GM13977 (cell line): ENCODE measurements at regions not wholly inside any gene's neighbourhood (a gene's known extent, or its start where the extent isn't known, plus 50 kb on each side); places are given as distances from the start of the nearest gene placed in this dataset.

ENCODE experiments used
- DNase-seq: peaks from one replicate; pipeline ENCODE4 v3.0.0; 2012; ENCODE audit warnings: low spot score
- in situ Hi-C: fragments of 300-500 bp; cut with MboI; formaldehyde crosslinking; loops from one replicate; pipeline ENCODE4 v1.12.0; 2022; ENCODE audit warnings: low sequenced_read_pairs, low pct_unique_long_range_greater_than_20kb, mixed read lengths, inconsistent platforms; ENCODE audit not compliant: unreplicated experiment
- TF ChIP-seq, protein P1 (sequence below): IDR thresholded peaks from 2 replicates; pipeline ENCODE4 v1.5.1; 2012; ENCODE audit warnings: mild to moderate bottlenecking, control low read depth; ENCODE audit not compliant: insufficient read depth; ENCODE audit errors: extremely low read depth, missing control alignments

- TF ChIP-seq, protein P1, sequence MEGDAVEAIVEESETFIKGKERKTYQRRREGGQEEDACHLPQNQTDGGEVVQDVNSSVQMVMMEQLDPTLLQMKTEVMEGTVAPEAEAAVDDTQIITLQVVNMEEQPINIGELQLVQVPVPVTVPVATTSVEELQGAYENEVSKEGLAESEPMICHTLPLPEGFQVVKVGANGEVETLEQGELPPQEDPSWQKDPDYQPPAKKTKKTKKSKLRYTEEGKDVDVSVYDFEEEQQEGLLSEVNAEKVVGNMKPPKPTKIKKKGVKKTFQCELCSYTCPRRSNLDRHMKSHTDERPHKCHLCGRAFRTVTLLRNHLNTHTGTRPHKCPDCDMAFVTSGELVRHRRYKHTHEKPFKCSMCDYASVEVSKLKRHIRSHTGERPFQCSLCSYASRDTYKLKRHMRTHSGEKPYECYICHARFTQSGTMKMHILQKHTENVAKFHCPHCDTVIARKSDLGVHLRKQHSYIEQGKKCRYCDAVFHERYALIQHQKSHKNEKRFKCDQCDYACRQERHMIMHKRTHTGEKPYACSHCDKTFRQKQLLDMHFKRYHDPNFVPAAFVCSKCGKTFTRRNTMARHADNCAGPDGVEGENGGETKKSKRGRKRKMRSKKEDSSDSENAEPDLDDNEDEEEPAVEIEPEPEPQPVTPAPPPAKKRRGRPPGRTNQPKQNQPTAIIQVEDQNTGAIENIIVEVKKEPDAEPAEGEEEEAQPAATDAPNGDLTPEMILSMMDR, result no peak
- no peak for DNase-seq
- in situ Hi-C loops, result no loop called here
Observed at GRCh38 chr18:73087282-73087977, 219.6 kb upstream of the NETO1 start.

DNA sequence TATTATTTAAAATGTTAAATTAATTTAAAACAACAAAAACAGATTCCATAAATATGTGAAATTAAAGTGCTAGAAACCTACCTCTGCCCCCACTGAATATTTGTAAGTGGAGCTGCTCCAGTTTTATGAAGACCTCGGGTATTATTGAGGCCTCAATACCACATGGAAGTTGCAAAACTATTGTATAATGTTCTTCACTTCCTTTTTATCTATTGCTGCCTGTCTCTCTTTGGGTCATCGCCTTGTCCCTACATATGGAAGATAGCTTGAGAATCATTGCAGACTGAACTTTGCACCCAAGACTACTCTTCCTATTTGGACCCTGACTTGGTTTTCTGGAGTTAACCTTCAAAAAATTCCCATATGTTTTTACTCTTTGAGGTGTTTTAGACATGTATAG lies 212.1 kb upstream of the NETO1 start:
- TF ChIP-seq, protein P1, result no peak
- DNase-seq, result no peak
- in situ Hi-C loops, result no loop called here

DNA sequence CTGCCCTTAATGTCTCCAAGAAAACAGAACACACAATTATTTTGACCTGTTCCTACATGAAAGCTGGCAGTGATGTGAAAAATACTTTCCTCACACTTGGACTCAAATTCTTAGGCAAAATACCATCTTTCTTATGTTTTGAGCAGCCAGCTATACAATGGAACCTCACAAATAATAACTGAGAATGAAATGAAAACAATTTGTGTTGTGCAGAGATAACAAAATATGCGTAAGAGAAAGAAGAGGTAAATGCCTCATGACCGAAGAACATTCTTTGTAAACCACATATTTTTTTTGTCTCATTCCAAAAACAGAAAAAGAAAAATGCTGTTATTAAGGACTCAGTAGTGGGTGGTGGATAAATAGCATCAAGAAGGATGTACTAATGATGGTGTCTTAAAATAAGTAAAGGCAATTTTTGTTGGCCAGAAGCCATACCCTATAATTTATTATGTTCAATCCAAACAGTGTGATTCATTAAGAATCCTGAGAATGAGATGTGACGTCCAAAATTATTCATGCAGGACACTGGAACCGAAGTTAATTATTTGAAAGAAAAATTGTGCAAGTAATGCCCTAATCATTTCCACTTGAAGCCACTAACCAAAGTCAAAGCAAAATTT lies 193.0 kb upstream of the NETO1 start:
- in situ Hi-C loops, result no loop called here
- TF ChIP-seq, protein P1, result no peak
- DNase-seq, result no peak

DNA sequence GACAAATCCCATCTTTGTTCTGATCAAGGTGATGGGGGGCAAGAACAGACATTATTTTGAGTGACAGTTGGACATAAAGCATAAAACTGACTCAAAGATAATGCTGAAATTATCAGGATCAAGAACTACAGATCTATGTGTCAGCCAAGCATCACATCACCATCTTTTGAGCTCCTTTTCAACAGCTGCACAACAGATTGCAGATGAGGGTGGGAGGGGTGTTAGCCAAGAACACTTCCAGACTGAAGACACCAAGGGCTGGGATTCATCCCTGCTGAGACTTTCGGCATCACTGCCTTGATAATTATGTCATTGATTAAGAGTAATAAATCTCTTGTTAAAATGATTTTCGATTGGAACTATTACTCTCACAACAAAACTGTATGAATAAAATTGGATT lies 191.5 kb upstream of the NETO1 start:
- in situ Hi-C loops, result no loop called here
- TF ChIP-seq, protein P1, result no peak
- DNase-seq, result no peak

GRCh38 chr18:73047688-73048087 lies 179.9 kb upstream of the NETO1 start:
- no peak for DNase-seq
- in situ Hi-C loops, result no loop called here
- TF ChIP-seq, protein P1, result no peak

- TF ChIP-seq, protein P1, result no peak
- in situ Hi-C loops, result no loop called here
- DNase-seq, result no peak
Observed at GRCh38 chr18:73045037-73045436, 177.2 kb upstream of the NETO1 start.
